Thyroid gland (tissue), 4 donors: ENCODE measurements at regions not wholly inside any gene's neighbourhood (a gene's known extent, or its start where the extent isn't known, plus 50 kb on each side); places are given as distances from the start of the nearest gene placed in this dataset.

Experiments
- POLR2A ChIP-seq, 2 donors: fragments of 450-650 bp; IDR thresholded peaks; one replicate each; pipeline ENCODE4 v1.6.1; 2017; ENCODE audit warnings: antibody characterized with exemption in 2 of 2, mild to moderate bottlenecking in 2 of 2, moderate library complexity in 1 of 2
- TF ChIP-seq, protein P1 (sequence below), 6 experiments: fragments of 200-600 bp in 3 of 6; fragments of 450-650 bp in 3 of 6; sonication (generic) in 3 of 6; IDR thresholded peaks; one replicate each; pipeline ENCODE4 v1.5.1; 2016 to 2019; ENCODE audit warnings: antibody characterized with exemption in 6 of 6, mild to moderate bottlenecking in 2 of 6, inconsistent platforms in 1 of 6, moderate library complexity in 1 of 6

GRCh38 chr2:60301726-60302125 lies 251.7 kb downstream of the BCL11A start:
- TF ChIP-seq, protein P1, sequence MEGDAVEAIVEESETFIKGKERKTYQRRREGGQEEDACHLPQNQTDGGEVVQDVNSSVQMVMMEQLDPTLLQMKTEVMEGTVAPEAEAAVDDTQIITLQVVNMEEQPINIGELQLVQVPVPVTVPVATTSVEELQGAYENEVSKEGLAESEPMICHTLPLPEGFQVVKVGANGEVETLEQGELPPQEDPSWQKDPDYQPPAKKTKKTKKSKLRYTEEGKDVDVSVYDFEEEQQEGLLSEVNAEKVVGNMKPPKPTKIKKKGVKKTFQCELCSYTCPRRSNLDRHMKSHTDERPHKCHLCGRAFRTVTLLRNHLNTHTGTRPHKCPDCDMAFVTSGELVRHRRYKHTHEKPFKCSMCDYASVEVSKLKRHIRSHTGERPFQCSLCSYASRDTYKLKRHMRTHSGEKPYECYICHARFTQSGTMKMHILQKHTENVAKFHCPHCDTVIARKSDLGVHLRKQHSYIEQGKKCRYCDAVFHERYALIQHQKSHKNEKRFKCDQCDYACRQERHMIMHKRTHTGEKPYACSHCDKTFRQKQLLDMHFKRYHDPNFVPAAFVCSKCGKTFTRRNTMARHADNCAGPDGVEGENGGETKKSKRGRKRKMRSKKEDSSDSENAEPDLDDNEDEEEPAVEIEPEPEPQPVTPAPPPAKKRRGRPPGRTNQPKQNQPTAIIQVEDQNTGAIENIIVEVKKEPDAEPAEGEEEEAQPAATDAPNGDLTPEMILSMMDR (IDR thresholded peaks at IDR 0.05) = no peak
- no peak for TF ChIP-seq POLR2A (IDR thresholded peaks at IDR 0.05)
